ENCODE measurements at regions not wholly inside any gene's neighbourhood (a gene's known extent, or its start where the extent isn't known, plus 50 kb on each side); places are given as distances from the start of the nearest gene placed in this dataset.

GRCh38 chr13:88000787-88001186 lies 329.6 kb downstream of the SLITRK5 start:
- TF ChIP-seq, protein P1, sequence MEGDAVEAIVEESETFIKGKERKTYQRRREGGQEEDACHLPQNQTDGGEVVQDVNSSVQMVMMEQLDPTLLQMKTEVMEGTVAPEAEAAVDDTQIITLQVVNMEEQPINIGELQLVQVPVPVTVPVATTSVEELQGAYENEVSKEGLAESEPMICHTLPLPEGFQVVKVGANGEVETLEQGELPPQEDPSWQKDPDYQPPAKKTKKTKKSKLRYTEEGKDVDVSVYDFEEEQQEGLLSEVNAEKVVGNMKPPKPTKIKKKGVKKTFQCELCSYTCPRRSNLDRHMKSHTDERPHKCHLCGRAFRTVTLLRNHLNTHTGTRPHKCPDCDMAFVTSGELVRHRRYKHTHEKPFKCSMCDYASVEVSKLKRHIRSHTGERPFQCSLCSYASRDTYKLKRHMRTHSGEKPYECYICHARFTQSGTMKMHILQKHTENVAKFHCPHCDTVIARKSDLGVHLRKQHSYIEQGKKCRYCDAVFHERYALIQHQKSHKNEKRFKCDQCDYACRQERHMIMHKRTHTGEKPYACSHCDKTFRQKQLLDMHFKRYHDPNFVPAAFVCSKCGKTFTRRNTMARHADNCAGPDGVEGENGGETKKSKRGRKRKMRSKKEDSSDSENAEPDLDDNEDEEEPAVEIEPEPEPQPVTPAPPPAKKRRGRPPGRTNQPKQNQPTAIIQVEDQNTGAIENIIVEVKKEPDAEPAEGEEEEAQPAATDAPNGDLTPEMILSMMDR (conservative IDR thresholded peaks at IDR 0.05; ENCODE audit: low read depth, low read length) = no peak
- no peak for TF ChIP-seq EZH2phosphoT487 (IDR thresholded peaks at IDR 0.05; ENCODE audit: borderline replicate concordance, low read length)
